Right hindlimb (tissue), 1 donor: ENCODE measurements at regions not wholly inside any gene's neighbourhood (a gene's known extent, or its start where the extent isn't known, plus 50 kb on each side); places are given as distances from the start of the nearest gene placed in this dataset.
A peak's percentile ranks its signal among the peaks of the same experiment; 100 is the strongest.
"Not testable (repeated sequence)": the region's sequence is repeated elsewhere in the genome, so short reads cannot be mapped to it uniquely, and the experiment has no call there.

ENCODE experiments used
- DNase-seq: peaks from one replicate; pipeline ENCODE4 v3.0.0-alpha.2; 2018

- no peak for DNase-seq
Measured at GRCh38 chr4:126895988-126896570, 736.7 kb upstream of the INTU start.

DNA sequence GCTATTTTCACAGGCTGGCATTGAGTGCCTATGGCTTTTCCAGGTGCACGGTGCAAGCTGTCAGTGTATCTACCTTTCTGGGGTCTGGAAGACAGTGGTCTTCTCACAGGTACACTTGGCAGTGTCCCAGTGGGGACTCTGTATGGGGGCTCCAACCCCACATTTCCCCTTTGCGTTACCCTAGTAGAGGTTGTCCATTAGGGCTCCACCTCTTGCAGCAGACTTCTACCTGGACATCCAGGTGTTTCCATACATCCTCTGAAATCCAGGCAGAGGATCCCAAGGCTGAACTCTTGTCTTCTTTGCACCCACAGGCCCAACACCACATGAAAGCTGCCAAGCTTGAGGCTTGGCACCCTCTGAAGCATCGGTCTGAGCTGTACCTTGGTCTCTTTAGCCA is 735.7 kb upstream of the INTU start:
- no peak for DNase-seq

- no peak for DNase-seq
Measured at GRCh38 chr4:126898815-126899214, 733.9 kb upstream of the INTU start.

DNA sequence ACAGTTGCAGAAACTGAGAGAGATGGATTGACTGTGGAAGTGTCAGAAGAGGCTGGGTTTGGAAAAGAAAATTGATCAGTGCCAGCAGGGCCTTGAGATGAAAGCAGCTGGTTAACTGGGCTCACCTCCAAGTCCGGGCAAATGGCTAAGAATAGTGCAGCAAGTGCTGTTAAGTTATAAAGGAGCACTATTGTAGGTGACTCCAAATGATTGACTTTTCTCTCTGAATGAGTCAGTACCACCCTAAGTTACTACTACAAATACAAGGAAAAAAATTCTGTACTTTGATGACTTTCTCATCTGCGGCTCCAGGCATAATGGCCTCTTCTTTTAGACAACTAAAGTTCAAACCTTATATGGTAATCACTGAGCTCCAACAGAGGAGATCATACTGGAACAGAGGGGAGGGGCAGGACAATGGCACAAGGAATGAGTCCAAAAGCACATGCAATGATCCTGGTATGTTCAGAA is 733.4 kb upstream of the INTU start:
- peak; percentile 67 for DNase-seq

DNA sequence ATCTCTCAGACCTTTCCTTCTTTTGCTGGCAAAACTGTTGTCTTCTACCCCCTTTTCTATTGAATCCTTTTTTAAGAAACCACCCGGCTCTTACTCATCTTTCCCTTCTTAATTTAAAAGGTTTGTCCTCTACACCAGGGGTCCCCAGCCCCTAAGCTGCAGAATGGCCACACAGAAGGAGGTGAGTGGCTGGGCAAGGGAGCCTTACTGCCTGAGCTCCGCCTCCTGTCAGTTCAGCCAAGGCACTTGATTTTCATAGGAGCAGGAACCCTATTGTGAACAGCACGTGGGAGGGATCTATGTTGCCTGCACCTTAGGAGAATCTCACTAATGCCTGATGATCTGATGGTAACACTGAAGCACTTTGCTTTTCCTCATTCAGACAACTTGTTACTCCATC is 726.3 kb upstream of the INTU start:
- no peak for DNase-seq

GRCh38 chr4:126907389-126907788 is 725.4 kb upstream of the INTU start:
- DNase-seq, result no peak

DNA sequence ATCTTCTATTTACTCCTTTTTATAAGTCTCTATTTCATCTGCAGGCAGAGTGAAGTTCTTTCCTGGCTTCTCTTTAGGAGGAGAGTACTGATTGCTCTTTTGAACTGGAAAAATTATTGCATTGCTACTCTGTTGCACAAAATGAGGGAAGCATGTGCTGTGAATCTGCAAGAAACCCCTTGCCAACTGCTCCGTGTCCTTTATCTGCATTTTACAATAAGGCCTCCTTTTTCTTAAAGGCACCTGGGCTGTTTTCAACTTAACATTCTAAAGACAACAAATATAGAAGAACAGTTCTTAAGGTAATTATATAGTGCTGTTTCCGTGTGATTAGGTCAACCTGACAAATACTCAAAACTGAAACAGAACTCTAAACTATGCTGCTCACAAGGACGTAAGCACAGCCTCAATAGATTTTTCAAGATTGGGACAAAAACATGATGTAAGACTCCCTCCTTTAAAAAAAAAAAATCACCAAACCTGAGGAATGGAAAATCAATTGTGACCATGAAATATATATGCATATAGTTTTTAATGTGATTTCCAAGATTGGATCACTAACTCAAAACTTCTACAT is 716.6 kb upstream of the INTU start:
- peak; percentile 63 for DNase-seq

DNA sequence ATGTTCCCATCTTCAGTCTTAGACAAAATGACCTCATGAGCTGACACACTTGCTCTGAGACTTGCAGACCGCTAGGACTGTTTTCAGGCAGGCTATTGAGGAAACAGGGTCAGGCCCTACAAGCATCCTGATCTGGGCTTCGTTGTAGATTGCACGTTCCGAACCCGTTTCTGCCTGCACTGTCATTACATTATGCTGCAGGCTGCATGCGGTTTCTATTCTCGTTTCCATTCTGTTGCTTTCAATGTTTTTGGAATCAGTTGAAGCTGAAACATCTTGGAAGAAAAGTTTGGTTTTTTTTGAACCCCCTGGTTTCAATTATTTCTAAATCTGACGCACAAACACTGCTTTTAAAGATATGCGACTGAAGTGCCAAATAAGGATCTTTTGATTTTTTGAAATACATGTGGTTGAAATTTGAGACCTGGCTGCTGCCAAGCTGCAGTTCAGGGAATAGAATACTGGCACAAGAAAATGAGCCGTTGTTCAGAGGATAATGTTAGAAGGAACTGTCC is 716.1 kb upstream of the INTU start:
- DNase-seq, result peak; percentile 82

- DNase-seq, result not testable (repeated sequence)
Measured at GRCh38 chr4:126922328-126922938, 710.3 kb upstream of the INTU start.

DNA sequence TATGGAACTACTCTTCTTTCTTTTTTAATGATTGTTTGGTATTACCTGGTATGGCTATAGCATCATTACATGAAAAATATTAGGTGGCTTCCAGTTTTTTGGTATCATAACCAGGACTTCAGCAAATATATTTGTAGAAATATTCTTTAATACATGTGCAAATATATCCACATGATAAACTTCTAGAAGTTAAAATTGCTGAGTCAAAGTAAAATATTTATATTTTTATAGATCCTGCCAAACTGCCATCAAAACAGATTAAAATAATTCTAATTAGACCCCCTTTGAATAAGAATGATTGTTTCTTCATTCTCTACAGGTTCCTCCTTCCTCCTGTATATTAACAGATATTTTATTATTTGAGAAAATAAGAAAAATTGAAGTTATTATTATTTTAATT is 708.5 kb upstream of the INTU start:
- no peak for DNase-seq

- not testable (repeated sequence) for DNase-seq
Measured at GRCh38 chr4:126930059-126930458, 702.7 kb upstream of the INTU start.

- no peak for DNase-seq
Measured at GRCh38 chr4:126935801-126936200, 697.0 kb upstream of the INTU start.

GRCh38 chr4:126937342-126937741 is 695.4 kb upstream of the INTU start:
- no peak for DNase-seq

GRCh38 chr4:126937846-126938422 is 694.8 kb upstream of the INTU start:
- DNase-seq, result no peak

DNA sequence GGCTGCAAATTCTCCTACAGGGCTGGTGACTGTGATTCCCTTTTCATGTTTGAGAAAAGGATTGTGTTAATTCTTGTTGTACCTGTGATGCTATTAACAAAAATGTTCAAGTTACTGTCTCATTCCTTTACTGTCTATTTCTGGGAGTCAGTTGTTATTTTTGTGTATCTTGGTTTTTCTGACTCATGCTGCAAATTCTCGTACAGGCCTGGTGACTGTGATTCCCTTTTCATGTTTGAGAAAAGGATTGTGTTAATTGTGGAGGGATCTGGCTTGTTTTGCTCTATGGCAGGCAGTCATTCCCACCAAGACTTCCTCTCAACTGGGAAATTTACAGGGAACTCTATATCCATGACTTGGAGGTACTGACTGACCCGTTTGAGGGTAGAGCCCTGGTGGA is 693.4 kb upstream of the INTU start:
- no peak for DNase-seq

DNA sequence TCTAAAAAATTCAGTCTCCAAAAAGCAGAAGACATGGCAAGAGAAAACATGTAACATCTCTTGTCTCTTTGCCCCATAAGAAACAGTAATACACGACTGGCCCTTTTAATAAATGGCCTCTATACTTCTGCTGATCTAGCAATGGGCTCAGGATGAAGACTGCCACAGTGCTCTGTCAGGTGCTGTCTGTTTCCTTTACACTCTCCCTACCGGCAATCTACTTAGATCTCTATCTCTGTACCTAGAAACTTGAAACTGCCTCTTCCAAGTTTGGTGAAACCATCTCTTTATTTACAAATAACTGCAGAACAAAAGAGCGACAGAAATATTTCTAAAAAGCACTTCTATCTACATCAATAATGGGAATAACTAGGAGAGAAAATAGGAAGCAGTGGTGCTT is 685.2 kb upstream of the INTU start:
- DNase-seq, result no peak

DNA sequence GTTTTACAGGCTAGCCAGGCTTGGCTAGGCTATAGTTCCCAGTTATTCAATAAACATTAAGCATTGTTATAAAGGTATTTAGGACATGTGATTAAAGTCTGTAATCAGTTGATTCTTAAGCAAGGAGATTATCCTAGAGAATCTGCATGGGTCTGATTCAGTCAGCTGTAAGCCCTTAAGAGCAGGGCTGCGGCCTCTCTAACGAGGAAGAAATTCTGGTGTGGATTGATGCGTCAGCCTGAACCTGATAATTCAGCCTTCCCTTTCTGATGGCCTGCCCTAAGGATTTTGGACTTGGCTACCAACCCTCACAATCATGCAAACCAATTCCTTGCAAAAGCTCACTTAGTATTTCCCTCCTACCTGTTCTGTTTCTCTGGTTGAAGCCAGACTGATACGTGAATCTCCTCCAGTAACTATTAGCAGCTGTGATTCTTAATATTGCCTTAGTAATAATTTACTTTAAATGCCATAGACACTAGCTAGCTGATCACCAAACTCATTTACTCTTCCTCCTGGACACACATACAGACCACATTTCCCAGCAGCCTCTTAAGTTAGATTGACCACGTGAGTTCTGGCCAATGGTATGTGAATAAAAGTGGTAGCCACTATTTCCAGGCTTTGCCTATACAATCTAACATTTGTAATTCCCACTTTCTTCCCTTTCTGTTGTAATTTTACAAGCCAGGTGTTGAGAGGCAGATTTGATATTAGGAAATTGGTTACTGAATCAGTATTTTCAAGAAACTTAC is 678.0 kb upstream of the INTU start:
- DNase-seq, result no peak

- DNase-seq, result no peak
Measured at GRCh38 chr4:126955292-126956183, 677.2 kb upstream of the INTU start.

GRCh38 chr4:126956184-126956897 is 676.4 kb upstream of the INTU start:
- no peak for DNase-seq

DNA sequence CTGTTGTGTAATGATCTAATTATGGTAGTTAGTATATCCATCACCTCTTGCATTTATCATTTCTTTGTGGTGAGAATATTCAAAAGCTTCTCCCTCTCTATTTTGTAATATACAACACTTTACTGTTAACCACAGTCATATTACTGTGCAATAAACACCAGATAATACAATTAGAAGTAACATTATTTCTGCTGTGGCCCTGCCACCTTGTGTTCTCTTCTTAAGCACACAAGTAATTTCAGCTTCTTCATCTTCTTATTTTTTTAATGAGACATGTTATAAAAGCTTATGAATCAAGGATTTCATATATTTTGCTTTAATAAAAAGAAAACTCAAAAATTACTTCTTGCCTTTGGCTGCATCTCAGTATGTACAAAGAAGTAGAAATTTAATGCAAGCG is 675.2 kb upstream of the INTU start:
- no peak for DNase-seq

DNA sequence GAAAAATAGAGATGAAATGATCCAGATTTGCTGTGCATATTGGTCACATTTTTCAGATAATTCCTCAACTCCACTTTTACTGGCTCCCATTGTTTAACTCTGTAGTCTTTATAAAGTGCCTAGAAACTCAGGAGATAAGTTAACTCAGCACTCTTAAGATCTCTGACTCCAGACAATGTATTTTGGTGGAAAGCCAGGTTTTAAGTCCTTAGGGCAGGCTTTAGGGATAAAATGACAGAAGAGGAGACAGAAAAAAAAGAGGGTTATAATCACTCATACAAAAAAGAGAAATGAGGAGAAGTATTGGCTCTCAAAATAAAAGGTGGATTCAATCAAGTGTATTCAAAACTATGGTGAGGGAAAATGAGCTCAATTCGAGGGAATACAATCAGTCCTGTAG is 674.8 kb upstream of the INTU start:
- no peak for DNase-seq

DNA sequence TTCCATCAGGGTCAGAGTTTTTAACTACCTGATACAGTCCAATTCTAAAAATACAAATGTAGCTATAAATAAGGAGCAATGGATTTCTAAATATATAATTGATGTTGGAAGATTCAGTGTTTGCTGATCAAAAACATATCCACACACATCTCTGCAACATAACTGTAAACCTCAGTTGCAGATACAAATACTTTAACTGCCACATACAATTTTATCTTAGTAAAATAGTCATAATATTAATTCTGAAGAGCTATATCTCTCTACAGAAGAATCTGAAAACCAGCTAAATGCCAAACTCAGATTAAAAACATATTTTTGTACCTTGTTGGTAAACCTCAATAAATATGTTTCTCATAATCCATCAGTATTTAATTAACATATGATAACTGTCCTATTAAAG is 674.3 kb upstream of the INTU start:
- DNase-seq, result no peak
